ENCODE measurements at regions not wholly inside any gene's neighbourhood (a gene's known extent, or its start where the extent isn't known, plus 50 kb on each side); places are given as distances from the start of the nearest gene placed in this dataset.
"Not testable (repeated sequence)": the region's sequence is repeated elsewhere in the genome, so short reads cannot be mapped to it uniquely, and the experiment has no call there.

DNA sequence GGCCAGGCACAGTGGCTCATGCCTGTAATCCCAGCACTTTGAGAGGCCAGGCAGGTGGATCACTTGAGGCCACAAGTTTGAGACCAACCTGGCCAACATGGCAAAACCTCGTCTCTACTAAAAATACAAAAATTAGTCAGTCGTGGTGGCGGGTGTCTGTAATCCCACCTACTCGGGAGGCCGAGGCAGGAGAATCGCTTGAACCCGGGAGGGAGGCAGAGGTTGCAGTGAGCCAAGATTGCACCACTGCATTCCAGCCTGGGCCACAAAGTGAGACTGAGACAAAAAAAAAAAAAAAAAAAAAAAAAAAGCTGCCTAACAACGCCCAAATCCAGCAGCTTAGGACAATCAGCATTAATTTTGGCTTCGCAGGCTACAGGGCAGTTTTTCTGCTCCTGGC is 167.1 kb downstream of the GOSR1 start:
- TF ChIP-seq, protein P1, sequence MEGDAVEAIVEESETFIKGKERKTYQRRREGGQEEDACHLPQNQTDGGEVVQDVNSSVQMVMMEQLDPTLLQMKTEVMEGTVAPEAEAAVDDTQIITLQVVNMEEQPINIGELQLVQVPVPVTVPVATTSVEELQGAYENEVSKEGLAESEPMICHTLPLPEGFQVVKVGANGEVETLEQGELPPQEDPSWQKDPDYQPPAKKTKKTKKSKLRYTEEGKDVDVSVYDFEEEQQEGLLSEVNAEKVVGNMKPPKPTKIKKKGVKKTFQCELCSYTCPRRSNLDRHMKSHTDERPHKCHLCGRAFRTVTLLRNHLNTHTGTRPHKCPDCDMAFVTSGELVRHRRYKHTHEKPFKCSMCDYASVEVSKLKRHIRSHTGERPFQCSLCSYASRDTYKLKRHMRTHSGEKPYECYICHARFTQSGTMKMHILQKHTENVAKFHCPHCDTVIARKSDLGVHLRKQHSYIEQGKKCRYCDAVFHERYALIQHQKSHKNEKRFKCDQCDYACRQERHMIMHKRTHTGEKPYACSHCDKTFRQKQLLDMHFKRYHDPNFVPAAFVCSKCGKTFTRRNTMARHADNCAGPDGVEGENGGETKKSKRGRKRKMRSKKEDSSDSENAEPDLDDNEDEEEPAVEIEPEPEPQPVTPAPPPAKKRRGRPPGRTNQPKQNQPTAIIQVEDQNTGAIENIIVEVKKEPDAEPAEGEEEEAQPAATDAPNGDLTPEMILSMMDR (IDR thresholded peaks at IDR 0.05): not testable (repeated sequence)
- TF ChIP-seq POLR2A (IDR thresholded peaks at IDR 0.05): not testable (repeated sequence)
